ENCODE measurements at regions not wholly inside any gene's neighbourhood (a gene's known extent, or its start where the extent isn't known, plus 50 kb on each side); places are given as distances from the start of the nearest gene placed in this dataset.

DNA sequence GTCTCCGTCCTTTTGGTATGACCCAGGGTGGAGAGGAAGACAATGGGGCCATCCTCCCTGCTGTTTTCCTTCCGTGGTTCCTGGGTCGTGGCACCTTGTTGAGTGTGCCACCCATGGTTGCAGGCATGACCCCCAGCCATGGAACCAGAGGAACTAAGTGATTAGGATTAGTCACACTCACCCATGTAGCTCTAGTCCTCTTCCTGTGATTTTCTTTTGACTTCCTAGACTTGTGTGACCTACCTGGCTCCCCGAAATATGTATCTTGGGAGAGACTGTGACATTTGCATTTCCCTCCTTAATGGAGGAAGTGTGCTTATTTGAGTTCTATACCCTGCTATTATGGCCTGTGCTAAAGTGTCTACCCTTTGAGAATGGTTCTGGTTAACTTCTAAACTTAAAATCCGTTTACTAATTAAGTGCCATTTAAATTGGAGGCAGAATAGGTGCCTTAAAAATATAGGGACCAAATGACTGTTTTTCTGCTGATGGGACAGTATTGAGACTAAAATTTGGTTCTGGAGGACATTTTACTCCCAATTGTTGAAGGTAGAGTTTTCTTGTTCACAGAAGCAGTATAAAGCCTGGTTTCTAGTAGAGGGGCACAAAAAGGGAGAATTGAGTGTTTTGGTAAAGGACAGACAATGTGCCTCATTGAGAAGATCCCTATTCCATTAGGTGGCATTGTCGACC is 545.6 kb downstream of the HDGFL1 start:
- no peak for TF ChIP-seq POLR2A (IDR thresholded peaks at IDR 0.05)
- TF ChIP-seq, protein P1, sequence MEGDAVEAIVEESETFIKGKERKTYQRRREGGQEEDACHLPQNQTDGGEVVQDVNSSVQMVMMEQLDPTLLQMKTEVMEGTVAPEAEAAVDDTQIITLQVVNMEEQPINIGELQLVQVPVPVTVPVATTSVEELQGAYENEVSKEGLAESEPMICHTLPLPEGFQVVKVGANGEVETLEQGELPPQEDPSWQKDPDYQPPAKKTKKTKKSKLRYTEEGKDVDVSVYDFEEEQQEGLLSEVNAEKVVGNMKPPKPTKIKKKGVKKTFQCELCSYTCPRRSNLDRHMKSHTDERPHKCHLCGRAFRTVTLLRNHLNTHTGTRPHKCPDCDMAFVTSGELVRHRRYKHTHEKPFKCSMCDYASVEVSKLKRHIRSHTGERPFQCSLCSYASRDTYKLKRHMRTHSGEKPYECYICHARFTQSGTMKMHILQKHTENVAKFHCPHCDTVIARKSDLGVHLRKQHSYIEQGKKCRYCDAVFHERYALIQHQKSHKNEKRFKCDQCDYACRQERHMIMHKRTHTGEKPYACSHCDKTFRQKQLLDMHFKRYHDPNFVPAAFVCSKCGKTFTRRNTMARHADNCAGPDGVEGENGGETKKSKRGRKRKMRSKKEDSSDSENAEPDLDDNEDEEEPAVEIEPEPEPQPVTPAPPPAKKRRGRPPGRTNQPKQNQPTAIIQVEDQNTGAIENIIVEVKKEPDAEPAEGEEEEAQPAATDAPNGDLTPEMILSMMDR (IDR thresholded peaks at IDR 0.05) = no peak
